K562 (cell line): ENCODE measurements at regions not wholly inside any gene's neighbourhood (a gene's known extent, or its start where the extent isn't known, plus 50 kb on each side); places are given as distances from the start of the nearest gene placed in this dataset.
"Not testable (repeated sequence)": the region's sequence is repeated elsewhere in the genome, so short reads cannot be mapped to it uniquely, and the experiment has no call there.

Source experiments
- ATAC-seq: fragments of 200-7000 bp; cut with Tn5 transposase; 3 replicates; pipeline ENCODE4 v1.9.1; 2020; ENCODE audit warnings: moderate library complexity
- BruUV-seq: library from RNA; stranded (reverse); fragments of 400-500 nt; replicated peaks from 2 replicates; lab custom pipeline; 2021; lab: Mats Ljungman, UMichigan
- CTCF ChIA-PET: fragments of 300-600 bp; formaldehyde crosslinking; extraction: SDS; loops from one replicate; lab custom pipeline; 2021; ENCODE audit warnings: low intra/inter-chr PET ratio; lab: Yijun Ruan, JAX
- POLR2A ChIA-PET: fragments of 300-600, 350-650 bp; sonication (Branson Sonifier 250); formaldehyde crosslinking; extraction: SDS; loops from one replicate; lab custom pipeline; 2021; ENCODE audit warnings: antibody characterized with exemption, inconsistent platforms; lab: Yijun Ruan, JAX
- DNase-seq, 4 experiments: peaks; one replicate each; pipeline versions ENCODE4 v3.0.0 to v3.0.0-alpha.2; 2011 to 2018; ENCODE audit warnings: low spot score in 3 of 4, mixed read lengths in 3 of 4; ENCODE audit errors: extremely low read depth in 1 of 4
- FAIRE-seq: peaks from 2 replicates; lab custom pipeline; 2011; peaks lifted over from hg19 to GRCh38; lab: Jason Lieb, UNC
- H2AFZ ChIP-seq: 2 replicates; pipeline ENCODE4 v1.6.0; 2011; ENCODE audit warnings: low read depth, low read length, control low read depth, inconsistent platforms
- H3K27ac ChIP-seq: fragments of 200-600 bp; 3 replicates; pipeline ENCODE4 v1.8.0; 2011; ENCODE audit warnings: low read depth, mild to moderate bottlenecking, control low read depth, inconsistent platforms, low read length, moderate library complexity, mixed read lengths; ENCODE audit errors: extremely low read depth
- H3K27me3 ChIP-seq, 2 experiments: fragments of 300-600 bp in 1 of 2; 2 replicates in 1 of 2; 3 replicates in 1 of 2; pipeline versions ENCODE4 v1.6.0 to v1.8.0; 2011; ENCODE audit warnings: inconsistent platforms in 2 of 2, low read length in 2 of 2, mild to moderate bottlenecking in 1 of 2, mixed read lengths in 1 of 2, moderate library complexity in 1 of 2; ENCODE audit not compliant: control insufficient read depth in 2 of 2, insufficient read depth in 2 of 2
- H3K36me3 ChIP-seq: fragments of 300-600 bp; 3 replicates; pipeline ENCODE4 v1.8.0; 2011; ENCODE audit warnings: mild to moderate bottlenecking, low read length, inconsistent platforms; ENCODE audit not compliant: control insufficient read depth, insufficient read depth
- H3K4me1 ChIP-seq, 2 experiments: fragments of 200-600 bp in 1 of 2; replicated peaks in 1 of 2; 2 replicates in 1 of 2; 3 replicates in 1 of 2; pipeline versions ENCODE4 v1.5.1 to v1.8.0; 2011; ENCODE audit warnings: inconsistent platforms in 2 of 2, low read length in 2 of 2, mild to moderate bottlenecking in 1 of 2, mixed read lengths in 1 of 2, moderate library complexity in 1 of 2; ENCODE audit not compliant: control insufficient read depth in 2 of 2, insufficient read depth in 2 of 2
- H3K4me2 ChIP-seq: 2 replicates; pipeline ENCODE4 v1.6.1; 2011; ENCODE audit warnings: low read length, control low read depth, inconsistent platforms, mixed read lengths; ENCODE audit not compliant: insufficient read depth
- H3K4me3 ChIP-seq: fragments of 200-600 bp; sonication (generic), shearing (Covaris generic); 2 replicates; pipeline ENCODE4 v1.5.1; 2016; ENCODE audit warnings: control low read depth, inconsistent platforms
- H3K79me2 ChIP-seq: fragments of 200-600 bp; 3 replicates; pipeline ENCODE4 v1.8.0; 2011; ENCODE audit warnings: low read length, inconsistent platforms; ENCODE audit not compliant: control insufficient read depth, insufficient read depth
- H3K9ac ChIP-seq, 2 experiments: 2 replicates each; pipeline versions ENCODE4 v1.6.0 to v1.6.1; 2011; ENCODE audit warnings: low read depth in 2 of 2, low read length in 2 of 2, control low read depth in 1 of 2, inconsistent platforms in 1 of 2, mild to moderate bottlenecking in 1 of 2, mixed read lengths in 1 of 2; ENCODE audit not compliant: insufficient read depth in 1 of 2
- H3K9me1 ChIP-seq: one replicate; pipeline ENCODE4 v1.6.0; 2011; ENCODE audit warnings: inconsistent platforms, mild to moderate bottlenecking, low read length, moderate library complexity; ENCODE audit not compliant: control insufficient read depth, insufficient read depth
- H3K9me3 ChIP-seq: replicated peaks from 2 replicates; pipeline ENCODE4 v1.5.1; 2011; ENCODE audit warnings: low read depth, low read length, inconsistent platforms; ENCODE audit not compliant: control insufficient read depth, insufficient read depth
- H4K20me1 ChIP-seq: replicated peaks from 2 replicates; pipeline ENCODE4 v1.6.1; 2011; ENCODE audit warnings: low read length, inconsistent platforms, mixed read lengths; ENCODE audit not compliant: control insufficient read depth, insufficient read depth
- BCLAF1 ChIP-seq, 2 experiments: fragments of 450-650 bp in 1 of 2; IDR thresholded peaks; 2 replicates each; pipeline ENCODE4 v1.6.1; 2011 to 2017; ENCODE audit warnings: low read depth in 2 of 2, antibody characterized with exemption in 1 of 2, borderline replicate concordance in 1 of 2, low read length in 1 of 2, mild to moderate bottlenecking in 1 of 2, mixed read lengths in 1 of 2; ENCODE audit not compliant: control insufficient read depth in 1 of 2
- CBFA2T3 ChIP-seq: fragments of 450-650 bp; IDR thresholded peaks from 2 replicates; pipeline ENCODE4 v1.6.1; 2017
- HNRNPL ChIP-seq: fragments of 200-400 bp; formaldehyde crosslinking; IDR thresholded peaks from 2 replicates; pipeline ENCODE4 v1.6.1; 2017; ENCODE audit warnings: low read depth, mild to moderate bottlenecking, low read length
- SMARCA5 ChIP-seq: fragments of 450-650 bp; IDR thresholded peaks from 2 replicates; pipeline ENCODE4 v1.6.1; 2016
- ZNF146 ChIP-seq: IDR thresholded peaks from one replicate; pipeline ENCODE4 v1.6.1; 2018; ENCODE audit warnings: missing compliant biosample characterization; ENCODE audit not compliant: unreplicated experiment
- WGBS: fragments of 100-300 bp; shearing (Covaris generic); methylation state at CpG from one replicate; pipeline ENCODE4 v1.1.6; 2016; ENCODE audit warnings: low coverage, mixed read lengths; ENCODE audit not compliant: insufficient coverage; ENCODE audit errors: missing lambda C conversion rate; 5-methylcytosine and 5-hydroxymethylcytosine counted together
- in situ Hi-C: fragments of 300-500 bp; cut with MboI; formaldehyde crosslinking; loops from 4 replicates; pipeline ENCODE4 v1.15.0; 2018; ENCODE audit warnings: inconsistent platforms, mixed read lengths
- intact Hi-C: fragments of 100-400 bp; cut with micrococcal nuclease; formaldehyde crosslinking; loops from 2 replicates; pipeline ENCODE4 v1.14.2; 2022

- FAIRE-seq, in situ Hi-C loops: not testable (repeated sequence)
- H3K4me1 ChIP-seq = peaks cover 0 to 19% of the 10 kb centered on the region in 2 experiments; a peak in 2 of 5 replicates
Measured at GRCh38 chr5:89307141-89307540, 424.2 kb upstream of the MEF2C start.

GRCh38 chr5:89303033-89303480 is 420.1 kb upstream of the MEF2C start:
- CTCF ChIA-PET = no interaction called here
- no TSS peak for BruUV-seq

More at GRCh38 chr5:89307141-89307540, 424.2 kb upstream of the MEF2C start:
- H3K4me3 ChIP-seq, CTCF ChIA-PET, H3K36me3 ChIP-seq, DNase-seq, H3K4me2 ChIP-seq, H3K9me1 ChIP-seq, BruUV-seq, H3K9ac ChIP-seq, POLR2A ChIA-PET, H3K27ac ChIP-seq, H4K20me1 ChIP-seq, H2AFZ ChIP-seq, ATAC-seq, intact Hi-C loops, H3K79me2 ChIP-seq, H3K27me3 ChIP-seq, H3K9me3 ChIP-seq: not testable (repeated sequence)
- WGBS = no CpG with 5 or more reads among the region's 2 CpGs
- TF ChIP-seq ZNF146 (CRISPR knock-in tag) = peak; percentile 95

More at GRCh38 chr5:89303033-89303480, 420.1 kb upstream of the MEF2C start:
- H4K20me1 ChIP-seq = no peaks in the 10 kb centered on the region
- DNase-seq (no peak), FAIRE-seq (no peak), ATAC-seq (no peak)
- in situ Hi-C loops = no loop called here
- POLR2A ChIA-PET = no interaction called here
- 48% methylated on average over 4 of the region's 4 CpGs for WGBS
- no peak overlapping the region for H3K9ac ChIP-seq
- H3K79me2 ChIP-seq = no peaks in the 10 kb centered on the region
- H3K9me1 ChIP-seq = no peaks in the 10 kb centered on the region
- H3K4me2 ChIP-seq = no peak overlapping the region
- no peaks in the 10 kb centered on the region for H3K27me3 ChIP-seq
- H3K4me3 ChIP-seq = no peak overlapping the region
- H2AFZ ChIP-seq = no peak overlapping the region
- intact Hi-C loops = no loop called here
- no peaks in the 10 kb centered on the region for H3K9me3 ChIP-seq
- H3K4me1 ChIP-seq = peaks cover 0 to 10% of the 10 kb centered on the region in 2 experiments; a peak in 2 of 5 replicates
- TF ChIP-seq HNRNPL (no peak), CBFA2T3 (no peak), SMARCA5 (no peak), BCLAF1 (IDR thresholded peaks at IDR 0.05; ENCODE audit: borderline replicate concordance in 1 of 2, control insufficient read depth in 1 of 2, low read depth in 2 of 2, low read length in 1 of 2) (no peak)
- no peaks in the 10 kb centered on the region for H3K36me3 ChIP-seq
- no peak overlapping the region for H3K27ac ChIP-seq
